ENCODE measurements at regions not wholly inside any gene's neighbourhood (a gene's known extent, or its start where the extent isn't known, plus 50 kb on each side); places are given as distances from the start of the nearest gene placed in this dataset.
A peak's percentile ranks its signal among the peaks of the same experiment; 100 is the strongest.

DNA sequence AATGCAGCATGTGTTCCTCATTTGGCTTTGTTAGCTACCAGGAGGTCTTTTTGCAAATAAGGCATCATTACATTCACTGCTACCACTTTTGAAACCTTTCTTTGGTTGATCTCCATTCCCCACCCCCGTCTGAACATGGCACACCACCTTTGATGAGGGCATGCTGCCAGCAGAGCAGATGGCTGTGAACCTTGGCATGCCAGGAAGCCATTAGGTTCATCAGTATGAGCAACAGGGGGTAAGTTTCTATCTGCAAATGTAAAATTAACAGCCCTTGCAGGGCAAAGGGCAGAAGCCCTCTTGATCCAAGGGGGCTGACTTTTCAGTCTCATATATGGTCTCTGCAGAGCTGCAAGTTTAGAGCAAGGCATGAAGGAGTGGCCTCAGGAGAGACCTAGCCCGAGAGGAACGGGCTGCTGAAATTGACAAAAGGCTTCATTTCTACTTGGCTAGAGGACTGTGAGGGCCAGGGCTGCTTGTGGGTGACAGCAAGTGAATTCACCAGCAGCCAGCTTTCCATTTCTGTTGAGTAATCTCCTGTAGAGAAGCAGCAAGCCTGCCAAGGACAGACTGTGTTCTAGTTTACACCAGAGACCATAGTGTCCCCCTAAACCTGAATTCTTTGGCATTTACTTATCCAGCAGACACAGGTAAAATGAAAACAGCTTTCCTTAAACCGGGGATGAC, 127.9 kb downstream of the ZNF326 start:
- DNase-seq = no peak

DNA sequence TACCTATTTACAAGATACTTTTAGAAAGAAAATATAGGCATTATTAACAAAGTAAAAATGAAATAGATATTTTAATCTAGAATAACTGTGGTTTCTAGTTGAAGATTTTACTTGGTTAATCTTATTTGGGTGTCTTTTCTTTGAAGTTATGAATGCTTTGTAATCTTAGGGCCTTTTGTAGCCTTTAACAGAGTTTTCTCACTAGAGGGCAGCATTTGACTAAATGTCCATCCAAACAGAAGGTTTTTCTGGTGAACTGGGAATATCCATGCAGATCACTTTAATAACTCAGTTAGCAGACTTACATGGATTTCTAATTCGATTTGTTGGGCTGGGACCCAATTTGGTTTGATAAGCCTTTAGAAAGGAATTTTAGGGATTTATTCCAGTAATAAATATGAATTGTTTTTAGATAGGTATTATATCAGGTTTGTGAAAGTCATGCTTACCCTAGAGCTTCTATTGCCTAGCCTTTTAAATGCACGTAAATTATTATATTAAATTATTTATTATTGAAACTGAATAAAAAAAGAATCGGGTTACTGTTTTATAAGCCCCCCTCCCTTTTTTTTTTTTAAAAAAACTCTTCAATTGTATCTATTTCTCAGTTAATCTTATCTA, 119.7 kb downstream of the ZNF326 start:
- DNase-seq = peak; percentile 41

- no peak for DNase-seq
Measured at GRCh38 chr1:90107990-90108389, 113.1 kb downstream of the ZNF326 start.

- DNase-seq = no peak
Measured at GRCh38 chr1:90106311-90106710, 111.4 kb downstream of the ZNF326 start.

DNA sequence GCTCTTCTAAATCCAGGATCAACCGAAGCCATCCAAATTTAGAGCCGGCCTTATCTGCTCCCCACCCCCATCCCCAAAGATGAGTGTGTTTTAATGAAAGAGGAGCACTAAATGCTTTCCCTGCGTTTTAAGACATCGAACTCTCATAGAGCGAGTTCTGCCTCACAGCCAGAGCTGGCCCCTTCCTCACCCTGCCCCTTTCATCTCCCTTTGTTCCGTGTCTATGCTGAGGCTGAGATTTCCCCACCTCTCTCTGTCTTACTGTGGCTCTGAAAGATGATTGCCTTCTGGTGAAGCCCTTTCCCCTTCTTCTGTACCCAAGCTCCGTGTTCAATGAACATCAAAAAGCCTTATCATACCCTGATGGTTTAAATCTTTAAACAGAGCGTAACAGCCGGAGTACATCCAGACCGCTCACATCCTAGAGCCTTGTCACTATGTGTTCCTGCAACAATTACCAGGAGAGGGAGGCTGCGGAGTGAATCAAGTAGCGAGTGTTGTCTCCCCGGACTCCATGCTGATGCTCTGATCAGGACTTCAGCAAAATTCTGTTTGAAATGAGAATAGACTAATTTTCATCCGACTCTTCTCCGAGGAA, 110.1 kb downstream of the ZNF326 start:
- DNase-seq = no peak

DNA sequence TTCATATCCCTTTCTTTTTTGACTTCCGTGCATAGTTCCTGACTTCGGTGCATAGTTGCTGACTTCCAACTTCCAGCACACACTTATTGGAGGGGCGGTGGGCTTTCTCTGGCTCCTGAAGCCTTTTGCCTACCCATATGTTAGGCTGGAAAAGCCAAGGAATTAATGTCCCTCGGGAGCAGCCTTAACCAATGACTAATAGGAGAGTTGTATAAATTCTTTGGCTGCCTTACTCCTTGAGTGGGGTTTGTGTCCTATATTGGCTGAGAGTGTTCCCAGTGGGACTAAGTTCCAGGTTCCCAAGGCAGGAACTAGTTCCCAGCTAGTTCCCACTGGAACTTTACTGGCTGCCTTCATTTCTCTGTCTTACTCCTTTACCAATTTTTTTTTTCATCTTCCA, 105.7 kb downstream of the ZNF326 start:
- no peak for DNase-seq

DNA sequence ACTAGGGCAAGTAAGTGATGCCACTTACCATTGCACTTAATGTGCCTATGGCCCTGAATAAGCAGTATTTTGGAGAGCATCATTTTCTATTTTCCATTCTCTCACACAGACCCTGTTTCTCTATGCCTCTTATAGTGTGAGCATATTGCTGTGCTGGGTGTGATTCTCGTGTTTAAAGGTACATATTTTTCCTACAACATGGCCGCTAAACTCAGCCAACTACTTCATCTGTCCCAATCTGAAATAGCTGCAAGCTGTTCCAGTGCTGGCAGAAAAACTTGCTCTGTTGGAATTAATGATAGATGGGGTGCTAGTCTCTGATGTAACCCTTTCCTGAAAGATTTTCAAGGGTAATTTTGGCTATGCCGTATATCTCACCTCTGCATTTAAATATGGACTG, 97.5 kb downstream of the ZNF326 start:
- DNase-seq = no peak
